Smooth muscle cell (in vitro differentiated cells): ENCODE measurements at regions not wholly inside any gene's neighbourhood (a gene's known extent, or its start where the extent isn't known, plus 50 kb on each side); places are given as distances from the start of the nearest gene placed in this dataset.

ENCODE experiments used
- DNase-seq: peaks from one replicate; lab custom pipeline; 2025; ENCODE audit not compliant: unreplicated experiment; lab: John Stamatoyannopoulos, UW
- H2AFZ ChIP-seq: fragments of 200-600 bp; sonication (generic); 2 replicates; pipeline ENCODE4 v1.6.0; 2016; ENCODE audit warnings: antibody characterized with exemption, low read depth, mild to moderate bottlenecking
- H3F3A ChIP-seq: fragments of 200-600 bp; sonication (generic); 2 replicates; pipeline ENCODE4 v1.6.0; 2017; ENCODE audit warnings: antibody characterized with exemption, low read depth
- H3K27ac ChIP-seq: fragments of 200-600 bp; sonication (generic); 2 replicates; pipeline ENCODE4 v1.5.1; 2016; ENCODE audit warnings: low read depth, mild to moderate bottlenecking
- H3K27me3 ChIP-seq: fragments of 200-600 bp; sonication (generic); 2 replicates; pipeline ENCODE4 v1.6.1; 2016; ENCODE audit warnings: low read depth, mild to moderate bottlenecking
- H3K36me3 ChIP-seq: fragments of 200-600 bp; sonication (generic); 2 replicates; pipeline ENCODE4 v1.5.1; 2016; ENCODE audit warnings: low read depth
- H3K4me1 ChIP-seq: fragments of 200-600 bp; sonication (generic); 2 replicates; pipeline ENCODE4 v1.5.1; 2016; ENCODE audit warnings: low read depth
- H3K4me2 ChIP-seq: fragments of 200-600 bp; sonication (generic); 2 replicates; pipeline ENCODE4 v1.6.0; 2016; ENCODE audit warnings: mild to moderate bottlenecking
- H3K4me3 ChIP-seq: fragments of 200-600 bp; sonication (generic); 2 replicates; pipeline ENCODE4 v1.5.1; 2016; ENCODE audit warnings: mild to moderate bottlenecking
- H3K79me2 ChIP-seq: fragments of 200-600 bp; sonication (generic); 2 replicates; pipeline ENCODE4 v1.6.0; 2016; ENCODE audit warnings: low read depth, mild to moderate bottlenecking
- H3K9ac ChIP-seq: fragments of 200-600 bp; sonication (generic); 2 replicates; pipeline ENCODE4 v1.6.0; 2016; ENCODE audit warnings: low read depth
- H3K9me3 ChIP-seq: fragments of 200-600 bp; sonication (generic); replicated peaks from 2 replicates; pipeline ENCODE4 v1.5.1; 2016; ENCODE audit warnings: low read depth
- H4K20me1 ChIP-seq: fragments of 200-600 bp; sonication (generic); 2 replicates; pipeline ENCODE4 v1.6.0; 2016; ENCODE audit warnings: low read depth
- CTCF ChIP-seq: fragments of 200-600 bp; sonication (generic); IDR thresholded peaks from 2 replicates; pipeline ENCODE4 v1.5.1; 2017; ENCODE audit warnings: borderline replicate concordance, mild to moderate bottlenecking, antibody characterized with exemption; ENCODE audit not compliant: insufficient read depth, poor library complexity, severe bottlenecking
- WGBS: methylation state at CpG from one replicate; pipeline ENCODE4 v1.1.7; 2016; ENCODE audit warnings: low lambda C conversion rate; 5-methylcytosine and 5-hydroxymethylcytosine counted together

GRCh38 chrX:122582280-122582974, 601.7 kb upstream of the GRIA3 start:
- Histone ChIP-seq H3K36me3 (no peaks in the 10 kb centered on the region), H3K4me1 (no peaks in the 10 kb centered on the region), H3F3A (no peaks in the 10 kb centered on the region), H3K4me2 (no peak overlapping the region), H3K4me3 (no peak overlapping the region), H3K79me2 (no peaks in the 10 kb centered on the region), H3K9me3 (no peaks in the 10 kb centered on the region), H3K27ac (no peak overlapping the region), H2AFZ (no peak overlapping the region), H3K9ac (no peak overlapping the region), H3K27me3 (no peaks in the 10 kb centered on the region), H4K20me1 (no peaks in the 10 kb centered on the region)
- TF ChIP-seq CTCF: no peak
- 72% methylated on average over 4 of the region's 4 CpGs for WGBS
- no peak for DNase-seq

GRCh38 chrX:122582975-122583305, 601.1 kb upstream of the GRIA3 start:
- no peak for TF ChIP-seq CTCF
- H3K9ac ChIP-seq: no peak overlapping the region
- H3K4me1 ChIP-seq: no peaks in the 10 kb centered on the region
- no peak for DNase-seq
- H2AFZ ChIP-seq: no peak overlapping the region
- H4K20me1 ChIP-seq: no peaks in the 10 kb centered on the region
- no peak overlapping the region for H3K27ac ChIP-seq
- H3K9me3 ChIP-seq: no peaks in the 10 kb centered on the region
- H3K79me2 ChIP-seq: no peaks in the 10 kb centered on the region
- H3K36me3 ChIP-seq: no peaks in the 10 kb centered on the region
- no peaks in the 10 kb centered on the region for H3K27me3 ChIP-seq
- H3K4me2 ChIP-seq: no peak overlapping the region
- H3K4me3 ChIP-seq: no peak overlapping the region
- no peaks in the 10 kb centered on the region for H3F3A ChIP-seq

GRCh38 chrX:122583551-122583950, 600.5 kb upstream of the GRIA3 start:
- no peak overlapping the region for H3K9ac ChIP-seq
- no peaks in the 10 kb centered on the region for H3K79me2 ChIP-seq
- no peak for TF ChIP-seq CTCF
- no peaks in the 10 kb centered on the region for H4K20me1 ChIP-seq
- no peak overlapping the region for H3K4me3 ChIP-seq
- H3F3A ChIP-seq: no peaks in the 10 kb centered on the region
- H3K4me1 ChIP-seq: no peaks in the 10 kb centered on the region
- H3K27ac ChIP-seq: no peak overlapping the region
- no peaks in the 10 kb centered on the region for H3K9me3 ChIP-seq
- 76% methylated on average over 3 of the region's 3 CpGs for WGBS
- H2AFZ ChIP-seq: no peak overlapping the region
- no peak overlapping the region for H3K4me2 ChIP-seq
- H3K36me3 ChIP-seq: no peaks in the 10 kb centered on the region
- DNase-seq: no peak
- no peaks in the 10 kb centered on the region for H3K27me3 ChIP-seq

GRCh38 chrX:122584981-122585380, 599.1 kb upstream of the GRIA3 start:
- Histone ChIP-seq H3F3A (no peaks in the 10 kb centered on the region), H4K20me1 (no peaks in the 10 kb centered on the region), H2AFZ (no peak overlapping the region), H3K27ac (no peak overlapping the region), H3K27me3 (no peaks in the 10 kb centered on the region), H3K9me3 (no peaks in the 10 kb centered on the region), H3K4me1 (no peaks in the 10 kb centered on the region), H3K9ac (no peak overlapping the region), H3K4me2 (no peak overlapping the region), H3K4me3 (no peak overlapping the region), H3K36me3 (no peaks in the 10 kb centered on the region), H3K79me2 (no peaks in the 10 kb centered on the region)
- no peak for DNase-seq
- TF ChIP-seq CTCF: no peak
- WGBS: 65% methylated on average over 2 of the region's 2 CpGs
